ENCODE measurements at regions not wholly inside any gene's neighbourhood (a gene's known extent, or its start where the extent isn't known, plus 50 kb on each side); places are given as distances from the start of the nearest gene placed in this dataset.

DNA sequence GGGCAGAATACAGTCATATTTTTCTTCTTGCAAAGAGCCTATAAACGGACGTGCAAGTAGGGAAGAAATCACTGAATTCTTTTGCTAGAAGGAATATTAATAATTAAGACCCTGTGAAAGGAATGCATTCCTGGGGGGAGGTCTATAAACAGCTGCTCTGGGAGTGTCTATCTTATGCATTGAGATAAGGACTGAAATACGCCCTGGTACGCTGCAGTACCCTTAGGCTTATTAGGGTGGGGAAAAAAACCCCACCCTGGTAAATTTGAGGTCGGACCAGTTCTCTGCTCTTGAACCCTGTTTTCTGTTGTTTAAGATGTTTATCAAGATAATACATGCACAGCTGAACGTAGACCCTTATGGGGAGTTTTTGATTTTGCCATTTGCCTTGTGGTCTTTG, 100.0 kb upstream of the KBTBD8 start:
- H3K4me3 ChIP-seq (ENCODE audit: low read length), result no peak overlapping the region
- H3K4me1 ChIP-seq (ENCODE audit: insufficient read depth, low read length), result no peaks in the 10 kb centered on the region
- no peak for DNase-seq
- ChIA-PET POLR2A (no interaction called here), CTCF (no interaction called here)
- Mint-ChIP-seq H3K27ac (no peak overlapping the region), H3K4me3 (no peak overlapping the region), H3K36me3 (peaks cover 0 to 23% (median 1%) of the 10 kb centered on the region in 3 donors), H3K27me3 (peaks cover 0 to 2% of the 10 kb centered on the region in 2 donors), H3K9me3 (peaks cover 43 to 84% (median 72%) of the 10 kb centered on the region in 5 donors), H3K4me1 (peaks cover 4 to 13% (median 9%) of the 10 kb centered on the region in 3 donors)
- no peaks in the 10 kb centered on the region for H3K9me3 ChIP-seq (ENCODE audit: low read length)
- H3K27me3 ChIP-seq (ENCODE audit: insufficient read depth, low read length, poor library complexity, severe bottlenecking), result no peaks in the 10 kb centered on the region
- no peak overlapping the region for H3K27ac ChIP-seq (ENCODE audit: low read depth, low read length)
- no peaks in the 10 kb centered on the region for H3K36me3 ChIP-seq (ENCODE audit: insufficient read depth, low read length)

DNA sequence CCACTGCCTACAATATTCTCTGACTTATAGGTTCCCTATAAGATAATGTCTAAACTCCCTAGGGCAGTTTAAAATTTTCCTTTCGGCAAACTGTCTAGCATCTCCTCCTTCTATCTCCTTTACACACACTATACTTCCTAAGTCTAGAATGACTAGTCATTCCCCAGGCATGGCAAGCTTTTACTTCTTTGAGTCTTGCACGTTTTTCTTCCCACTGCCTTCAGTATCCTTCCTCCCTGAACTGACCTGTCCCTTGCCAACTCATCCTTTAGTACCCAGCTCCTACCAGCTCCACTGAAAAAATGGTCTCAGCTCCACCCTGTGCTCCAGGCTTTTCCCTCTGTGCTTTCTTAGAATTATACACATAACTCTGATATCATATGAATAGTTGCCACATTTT, 93.8 kb upstream of the KBTBD8 start:
- Mint-ChIP-seq H3K4me1 (no peaks in the 10 kb centered on the region), H3K9me3 (peaks cover 18 to 46% (median 22%) of the 10 kb centered on the region in 5 donors), H3K36me3 (peaks cover 1 to 3% (median 2%) of the 10 kb centered on the region in 3 donors), H3K27ac (no peak overlapping the region), H3K27me3 (peaks cover 9 to 26% of the 10 kb centered on the region in 2 donors), H3K4me3 (no peak overlapping the region)
- ChIA-PET CTCF (no interaction called here), POLR2A (no interaction called here)
- no peaks in the 10 kb centered on the region for H3K36me3 ChIP-seq (ENCODE audit: insufficient read depth, low read length)
- no peak for DNase-seq
- no peak overlapping the region for H3K27ac ChIP-seq (ENCODE audit: low read depth, low read length)
- H3K27me3 ChIP-seq (ENCODE audit: insufficient read depth, low read length, poor library complexity, severe bottlenecking), result no peaks in the 10 kb centered on the region
- H3K9me3 ChIP-seq (ENCODE audit: low read length), result no peaks in the 10 kb centered on the region
- no peaks in the 10 kb centered on the region for H3K4me1 ChIP-seq (ENCODE audit: insufficient read depth, low read length)
- H3K4me3 ChIP-seq (ENCODE audit: low read length), result no peak overlapping the region

DNA sequence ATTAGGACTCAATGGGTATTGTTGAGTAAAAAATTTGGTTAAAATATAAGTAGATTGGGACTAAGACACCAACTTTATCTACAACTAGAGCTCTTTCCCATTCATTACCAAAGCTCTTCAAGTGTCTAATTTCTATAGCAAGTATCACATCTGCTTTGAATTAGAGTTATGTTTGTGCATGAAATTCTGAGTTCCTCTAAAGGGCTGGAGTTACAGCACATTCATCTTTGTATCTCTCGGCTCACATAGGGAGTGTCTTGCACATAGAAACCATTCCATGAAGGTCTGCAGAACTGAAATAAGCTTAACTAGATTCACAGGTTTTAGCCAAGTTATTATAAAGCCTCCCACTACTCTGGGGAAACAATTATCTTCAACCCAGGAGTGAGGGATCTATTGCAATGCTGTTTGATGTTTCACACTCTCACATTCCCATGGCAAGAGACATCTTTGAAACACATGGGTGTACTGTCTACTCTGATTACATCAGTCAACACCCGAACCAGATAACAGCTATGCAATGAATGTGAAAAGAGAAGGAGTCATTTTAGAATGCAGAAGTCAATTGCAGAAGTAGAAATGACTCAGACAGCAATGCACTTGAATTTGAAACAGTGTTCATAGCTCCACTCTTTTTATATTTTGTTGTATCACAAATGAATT, 93.1 kb upstream of the KBTBD8 start:
- no peaks in the 10 kb centered on the region for H3K4me1 Mint-ChIP-seq
- Histone ChIP-seq H3K36me3 (ENCODE audit: insufficient read depth, low read length) (no peaks in the 10 kb centered on the region), H3K4me3 (ENCODE audit: low read length) (no peak overlapping the region), H3K9me3 (ENCODE audit: low read length) (no peaks in the 10 kb centered on the region), H3K4me1 (ENCODE audit: insufficient read depth, low read length) (no peaks in the 10 kb centered on the region), H3K27ac (ENCODE audit: low read depth, low read length) (no peak overlapping the region), H3K27me3 (ENCODE audit: insufficient read depth, low read length, poor library complexity, severe bottlenecking) (no peaks in the 10 kb centered on the region)
- DNase-seq, result no peak
- peaks cover 16 to 43% (median 26%) of the 10 kb centered on the region in 5 donors for H3K9me3 Mint-ChIP-seq
- H3K27me3 Mint-ChIP-seq, result peaks cover 9 to 26% of the 10 kb centered on the region in 2 donors
- H3K36me3 Mint-ChIP-seq, result peaks cover 1 to 3% (median 2%) of the 10 kb centered on the region in 3 donors
- no peak overlapping the region for H3K27ac Mint-ChIP-seq
- ChIA-PET POLR2A (no interaction called here), CTCF (no interaction called here)
- H3K4me3 Mint-ChIP-seq, result no peak overlapping the region

DNA sequence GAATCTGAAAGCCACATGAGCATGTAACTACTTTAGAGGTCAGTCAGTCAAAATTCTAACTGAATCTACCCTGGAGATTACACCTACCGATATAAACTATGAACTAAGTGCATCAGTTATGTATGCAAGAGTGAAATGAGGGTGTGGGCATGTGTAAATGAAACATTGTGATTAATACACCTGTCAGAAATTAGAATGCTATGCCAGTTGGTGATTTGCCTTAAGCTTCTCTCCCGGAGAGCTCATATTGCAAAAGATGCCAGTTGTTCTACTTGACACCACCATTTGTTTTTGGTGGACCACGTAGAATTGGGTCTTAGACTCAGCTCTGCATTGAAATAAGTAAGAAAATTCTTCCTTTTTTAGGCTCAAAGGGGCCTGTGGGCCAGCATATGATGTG, 91.0 kb upstream of the KBTBD8 start:
- Mint-ChIP-seq H3K9me3 (peaks cover 0 to 42% (median 14%) of the 10 kb centered on the region in 5 donors), H3K36me3 (peaks cover 0 to 9% (median 2%) of the 10 kb centered on the region in 3 donors), H3K27ac (no peak overlapping the region), H3K4me1 (no peaks in the 10 kb centered on the region), H3K27me3 (peaks cover 7 to 29% of the 10 kb centered on the region in 2 donors), H3K4me3 (no peak overlapping the region)
- H3K27me3 ChIP-seq (ENCODE audit: insufficient read depth, low read length, poor library complexity, severe bottlenecking), result no peaks in the 10 kb centered on the region
- H3K4me3 ChIP-seq (ENCODE audit: low read length), result no peak overlapping the region
- no peak overlapping the region for H3K27ac ChIP-seq (ENCODE audit: low read depth, low read length)
- no peaks in the 10 kb centered on the region for H3K9me3 ChIP-seq (ENCODE audit: low read length)
- POLR2A ChIA-PET, result no interaction called here
- no peaks in the 10 kb centered on the region for H3K36me3 ChIP-seq (ENCODE audit: insufficient read depth, low read length)
- CTCF ChIA-PET, result no interaction called here
- no peaks in the 10 kb centered on the region for H3K4me1 ChIP-seq (ENCODE audit: insufficient read depth, low read length)
- no peak for DNase-seq

DNA sequence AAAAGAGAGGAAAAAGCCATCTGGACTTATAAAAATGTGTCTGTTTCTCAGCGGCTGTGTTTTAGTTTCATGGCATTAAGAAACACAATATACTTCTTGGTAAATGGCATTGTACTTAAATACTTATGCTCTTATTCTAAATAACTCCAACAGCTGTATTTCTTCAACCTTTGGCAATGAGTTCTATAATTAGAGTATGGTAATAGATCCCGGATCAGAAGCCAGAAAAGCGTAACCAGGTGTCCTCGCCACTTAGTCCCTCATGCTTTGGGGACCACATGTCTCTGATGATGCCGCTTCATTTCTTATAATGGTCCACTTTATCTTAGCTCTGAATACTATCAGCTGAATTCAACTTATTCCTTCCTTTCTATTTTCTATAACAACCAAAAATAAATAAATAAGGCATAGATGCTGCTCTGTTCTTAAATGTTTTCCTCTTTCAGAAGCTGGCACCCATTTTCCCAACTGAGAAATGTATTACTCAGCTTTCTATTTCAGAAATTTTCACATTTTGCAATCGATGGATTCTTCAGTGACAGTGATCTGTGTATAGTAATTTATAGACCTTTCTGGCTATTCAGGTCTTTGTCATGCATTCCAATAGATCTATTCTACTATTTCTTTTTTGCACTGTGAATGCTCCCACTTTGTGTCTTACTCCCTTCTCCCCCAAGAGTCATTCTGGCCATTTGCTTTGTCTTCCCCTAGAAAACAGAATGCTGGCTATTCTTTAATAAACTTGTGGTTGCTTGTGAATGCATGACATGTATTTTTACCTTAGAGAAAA, 87.6 kb upstream of the KBTBD8 start:
- Mint-ChIP-seq H3K4me1 (no peaks in the 10 kb centered on the region), H3K27ac (no peak overlapping the region), H3K9me3 (peaks cover 11 to 43% (median 22%) of the 10 kb centered on the region in 5 donors), H3K36me3 (peaks cover 0 to 14% (median 2%) of the 10 kb centered on the region in 3 donors), H3K4me3 (no peak overlapping the region), H3K27me3 (peaks cover 5 to 33% of the 10 kb centered on the region in 2 donors)
- Histone ChIP-seq H3K36me3 (ENCODE audit: insufficient read depth, low read length) (no peaks in the 10 kb centered on the region), H3K9me3 (ENCODE audit: low read length) (no peaks in the 10 kb centered on the region), H3K4me1 (ENCODE audit: insufficient read depth, low read length) (no peaks in the 10 kb centered on the region), H3K27me3 (ENCODE audit: insufficient read depth, low read length, poor library complexity, severe bottlenecking) (no peaks in the 10 kb centered on the region), H3K4me3 (ENCODE audit: low read length) (no peak overlapping the region), H3K27ac (ENCODE audit: low read depth, low read length) (no peak overlapping the region)
- no peak for DNase-seq
- POLR2A ChIA-PET, result no interaction called here
- CTCF ChIA-PET, result no interaction called here

DNA sequence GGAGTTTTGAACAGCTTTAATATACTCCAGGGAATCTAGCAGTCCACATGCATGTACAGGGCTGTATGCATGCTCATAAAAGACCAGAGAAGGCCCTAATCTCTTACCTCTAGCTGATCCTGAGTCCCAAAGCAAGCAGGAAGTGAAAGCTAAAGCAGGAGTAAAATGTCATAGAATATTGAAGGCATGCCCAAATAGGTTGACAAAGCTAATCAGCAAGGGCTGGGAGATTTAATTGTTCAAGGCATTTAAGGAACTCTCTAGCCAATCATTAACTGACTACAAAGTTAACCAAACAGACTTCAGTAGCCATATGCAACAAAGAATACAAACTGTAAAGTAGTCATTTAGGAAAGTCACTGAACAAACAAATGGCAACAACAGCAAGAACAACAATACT, 85.8 kb upstream of the KBTBD8 start:
- ChIA-PET POLR2A (no interaction called here), CTCF (no interaction called here)
- Mint-ChIP-seq H3K27me3 (peaks cover 7 to 28% of the 10 kb centered on the region in 2 donors), H3K27ac (no peak overlapping the region), H3K4me3 (no peak overlapping the region), H3K4me1 (no peaks in the 10 kb centered on the region), H3K9me3 (peaks cover 19 to 43% (median 28%) of the 10 kb centered on the region in 5 donors), H3K36me3 (peaks cover 0 to 22% (median 2%) of the 10 kb centered on the region in 3 donors)
- no peak overlapping the region for H3K27ac ChIP-seq (ENCODE audit: low read depth, low read length)
- H3K4me1 ChIP-seq (ENCODE audit: insufficient read depth, low read length), result no peaks in the 10 kb centered on the region
- no peak overlapping the region for H3K4me3 ChIP-seq (ENCODE audit: low read length)
- no peaks in the 10 kb centered on the region for H3K36me3 ChIP-seq (ENCODE audit: insufficient read depth, low read length)
- H3K9me3 ChIP-seq (ENCODE audit: low read length), result no peaks in the 10 kb centered on the region
- H3K27me3 ChIP-seq (ENCODE audit: insufficient read depth, low read length, poor library complexity, severe bottlenecking), result no peaks in the 10 kb centered on the region
- DNase-seq, result no peak

DNA sequence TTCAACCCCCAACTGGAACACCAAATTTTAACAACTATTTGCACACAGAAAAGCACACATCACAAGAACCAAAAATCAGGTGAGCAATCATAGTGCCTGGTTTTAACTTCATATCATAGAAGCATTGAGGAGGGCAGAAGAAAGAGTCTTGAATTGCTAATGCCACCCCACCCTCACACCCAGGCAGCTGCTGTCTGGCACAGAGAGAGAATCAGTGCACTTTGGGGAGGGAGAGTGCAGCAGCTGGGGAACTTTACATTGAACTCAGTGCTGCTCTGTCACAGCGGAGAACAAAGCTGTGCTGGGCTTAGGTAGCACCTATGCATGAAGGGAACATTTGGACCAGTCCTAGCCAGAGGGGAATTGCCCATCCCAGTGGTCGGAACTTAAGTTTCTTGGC, 76.0 kb upstream of the KBTBD8 start:
- Mint-ChIP-seq H3K36me3 (no peaks in the 10 kb centered on the region), H3K4me1 (no peaks in the 10 kb centered on the region), H3K27ac (no peak overlapping the region), H3K4me3 (no peak overlapping the region), H3K9me3 (peaks cover 0 to 4% (median 0%) of the 10 kb centered on the region in 5 donors), H3K27me3 (peaks cover 0 to 2% of the 10 kb centered on the region in 2 donors)
- Histone ChIP-seq H3K27ac (ENCODE audit: low read depth, low read length) (no peak overlapping the region), H3K4me1 (ENCODE audit: insufficient read depth, low read length) (no peaks in the 10 kb centered on the region), H3K9me3 (ENCODE audit: low read length) (no peaks in the 10 kb centered on the region), H3K27me3 (ENCODE audit: insufficient read depth, low read length, poor library complexity, severe bottlenecking) (no peaks in the 10 kb centered on the region), H3K36me3 (ENCODE audit: insufficient read depth, low read length) (no peaks in the 10 kb centered on the region), H3K4me3 (ENCODE audit: low read length) (no peak overlapping the region)
- DNase-seq, result no peak
- ChIA-PET CTCF (no interaction called here), POLR2A (no interaction called here)

DNA sequence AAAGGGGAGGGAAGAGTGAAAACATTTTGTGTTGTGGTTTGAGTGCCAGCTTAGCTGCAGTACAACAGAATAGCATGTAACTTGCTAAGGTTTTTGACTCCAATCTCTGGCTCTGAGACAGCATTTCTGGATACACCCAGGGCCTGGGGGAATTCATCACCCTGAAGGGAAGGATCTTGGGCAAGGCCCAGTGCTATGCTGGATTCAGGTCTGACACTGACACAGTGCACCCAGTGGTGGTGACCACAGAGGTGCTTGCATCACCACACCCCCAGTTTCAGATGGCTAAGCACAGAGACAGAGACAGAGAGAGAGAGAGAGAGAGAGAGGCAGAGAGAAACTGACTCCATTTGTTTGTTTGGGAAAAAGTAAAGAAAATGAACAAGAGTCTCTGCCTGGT, 74.1 kb upstream of the KBTBD8 start:
- ChIA-PET CTCF (no interaction called here), POLR2A (no interaction called here)
- H3K27me3 Mint-ChIP-seq, result peaks cover 0 to 2% of the 10 kb centered on the region in 2 donors
- H3K9me3 Mint-ChIP-seq, result no peaks in the 10 kb centered on the region
- no peak for DNase-seq
- no peak overlapping the region for H3K27ac Mint-ChIP-seq
- H3K4me3 ChIP-seq (ENCODE audit: low read length), result no peak overlapping the region
- H3K4me3 Mint-ChIP-seq, result no peak overlapping the region
- H3K36me3 Mint-ChIP-seq, result no peaks in the 10 kb centered on the region
- no peaks in the 10 kb centered on the region for H3K4me1 ChIP-seq (ENCODE audit: insufficient read depth, low read length)
- H3K4me1 Mint-ChIP-seq, result no peaks in the 10 kb centered on the region
- H3K27me3 ChIP-seq (ENCODE audit: insufficient read depth, low read length, poor library complexity, severe bottlenecking), result no peaks in the 10 kb centered on the region
- H3K27ac ChIP-seq (ENCODE audit: low read depth, low read length), result no peak overlapping the region
- no peaks in the 10 kb centered on the region for H3K36me3 ChIP-seq (ENCODE audit: insufficient read depth, low read length)
- no peaks in the 10 kb centered on the region for H3K9me3 ChIP-seq (ENCODE audit: low read length)

Data from CD8-positive, alpha-beta memory T cell (primary cell).